Endothelial cell (in vitro differentiated cells): ENCODE measurements at regions not wholly inside any gene's neighbourhood (a gene's known extent, or its start where the extent isn't known, plus 50 kb on each side); places are given as distances from the start of the nearest gene placed in this dataset.

ENCODE experiments used
- DNase-seq: peaks from one replicate; pipeline ENCODE4 v3.0.0; 2021; ENCODE audit warnings: low spot score
- H3K27ac Mint-ChIP-seq: one replicate; pipeline ENCODE4 v1.8.0; 2021; ENCODE audit warnings: mixed read lengths, inconsistent platforms; ENCODE audit not compliant: unreplicated experiment
- H3K27me3 Mint-ChIP-seq: one replicate; pipeline ENCODE4 v1.8.0; 2021; ENCODE audit warnings: mild to moderate bottlenecking, moderate library complexity, mixed read lengths, inconsistent platforms; ENCODE audit not compliant: unreplicated experiment
- H3K36me3 Mint-ChIP-seq: one replicate; pipeline ENCODE4 v1.8.0; 2021; ENCODE audit warnings: mild to moderate bottlenecking, low read depth, mixed read lengths, inconsistent platforms; ENCODE audit not compliant: unreplicated experiment
- H3K4me1 Mint-ChIP-seq: one replicate; pipeline ENCODE4 v1.8.0; 2021; ENCODE audit warnings: mild to moderate bottlenecking, mixed read lengths, inconsistent platforms; ENCODE audit not compliant: unreplicated experiment
- H3K4me3 Mint-ChIP-seq: one replicate; pipeline ENCODE4 v1.8.0; 2021; ENCODE audit warnings: mild to moderate bottlenecking, mixed read lengths, inconsistent platforms; ENCODE audit not compliant: unreplicated experiment
- H3K9me3 Mint-ChIP-seq: one replicate; pipeline ENCODE4 v1.8.0; 2021; ENCODE audit warnings: mixed read lengths, inconsistent platforms; ENCODE audit not compliant: unreplicated experiment
- TF ChIP-seq, protein P1 (sequence below): fragments of 200-600 bp; sonication (generic); IDR thresholded peaks from one replicate; pipeline ENCODE4 v1.5.0; 2021; ENCODE audit warnings: antibody characterized with exemption; ENCODE audit not compliant: unreplicated experiment

GRCh38 chr12:94874518-94875302 lies 128.8 kb downstream of the NDUFA12 start:
- Mint-ChIP-seq H3K27ac (no peak overlapping the region), H3K36me3 (peaks cover 7% of the 10 kb centered on the region), H3K9me3 (no peaks in the 10 kb centered on the region), H3K27me3 (peaks cover 8% of the 10 kb centered on the region), H3K4me1 (peaks cover 21% of the 10 kb centered on the region), H3K4me3 (peak overlapping the region; percentile 81)
- no peak for DNase-seq
- TF ChIP-seq, protein P1, sequence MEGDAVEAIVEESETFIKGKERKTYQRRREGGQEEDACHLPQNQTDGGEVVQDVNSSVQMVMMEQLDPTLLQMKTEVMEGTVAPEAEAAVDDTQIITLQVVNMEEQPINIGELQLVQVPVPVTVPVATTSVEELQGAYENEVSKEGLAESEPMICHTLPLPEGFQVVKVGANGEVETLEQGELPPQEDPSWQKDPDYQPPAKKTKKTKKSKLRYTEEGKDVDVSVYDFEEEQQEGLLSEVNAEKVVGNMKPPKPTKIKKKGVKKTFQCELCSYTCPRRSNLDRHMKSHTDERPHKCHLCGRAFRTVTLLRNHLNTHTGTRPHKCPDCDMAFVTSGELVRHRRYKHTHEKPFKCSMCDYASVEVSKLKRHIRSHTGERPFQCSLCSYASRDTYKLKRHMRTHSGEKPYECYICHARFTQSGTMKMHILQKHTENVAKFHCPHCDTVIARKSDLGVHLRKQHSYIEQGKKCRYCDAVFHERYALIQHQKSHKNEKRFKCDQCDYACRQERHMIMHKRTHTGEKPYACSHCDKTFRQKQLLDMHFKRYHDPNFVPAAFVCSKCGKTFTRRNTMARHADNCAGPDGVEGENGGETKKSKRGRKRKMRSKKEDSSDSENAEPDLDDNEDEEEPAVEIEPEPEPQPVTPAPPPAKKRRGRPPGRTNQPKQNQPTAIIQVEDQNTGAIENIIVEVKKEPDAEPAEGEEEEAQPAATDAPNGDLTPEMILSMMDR: no peak

GRCh38 chr12:94873734-94874517 lies 129.6 kb downstream of the NDUFA12 start:
- H3K27ac Mint-ChIP-seq: no peak overlapping the region
- peaks cover 7% of the 10 kb centered on the region for H3K36me3 Mint-ChIP-seq
- H3K9me3 Mint-ChIP-seq: no peaks in the 10 kb centered on the region
- peak; percentile 34 for DNase-seq
- H3K27me3 Mint-ChIP-seq: peaks cover 8% of the 10 kb centered on the region
- H3K4me3 Mint-ChIP-seq: peak overlapping the region; percentile 81
- H3K4me1 Mint-ChIP-seq: peaks cover 21% of the 10 kb centered on the region
- TF ChIP-seq, protein P1: no peak

- peaks cover 21% of the 10 kb centered on the region for H3K4me1 Mint-ChIP-seq
- TF ChIP-seq, protein P1: no peak
- peak; percentile 19 for DNase-seq
- peaks cover 8% of the 10 kb centered on the region for H3K27me3 Mint-ChIP-seq
- H3K36me3 Mint-ChIP-seq: peaks cover 7% of the 10 kb centered on the region
- peak overlapping the region; percentile 90 for H3K4me3 Mint-ChIP-seq
- no peak overlapping the region for H3K27ac Mint-ChIP-seq
- H3K9me3 Mint-ChIP-seq: no peaks in the 10 kb centered on the region
Measured at GRCh38 chr12:94872971-94873733, 130.3 kb downstream of the NDUFA12 start.

DNA sequence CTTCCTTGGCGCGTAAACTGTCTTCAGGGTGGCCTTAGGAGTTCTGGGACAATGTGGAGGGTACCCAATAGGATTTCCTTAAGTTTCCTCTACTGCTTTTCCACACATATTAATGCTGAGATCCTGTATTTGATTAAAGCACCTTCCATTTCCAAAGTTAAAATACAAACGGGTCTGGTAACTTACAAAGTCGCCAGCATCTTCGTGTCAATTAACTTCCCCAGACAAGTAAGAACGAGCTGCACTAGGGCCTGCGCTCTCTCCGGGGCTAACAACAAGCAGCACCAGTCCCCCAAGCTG lies 130.9 kb downstream of the NDUFA12 start:
- peak overlapping the region; percentile 90 for H3K4me3 Mint-ChIP-seq
- peaks cover 7% of the 10 kb centered on the region for H3K36me3 Mint-ChIP-seq
- H3K4me1 Mint-ChIP-seq: peaks cover 21% of the 10 kb centered on the region
- no peaks in the 10 kb centered on the region for H3K9me3 Mint-ChIP-seq
- peak overlapping the region; percentile 32 for H3K27ac Mint-ChIP-seq
- DNase-seq: no peak
- peaks cover 8% of the 10 kb centered on the region for H3K27me3 Mint-ChIP-seq
- TF ChIP-seq, protein P1: no peak
